GM21423 (cell line): ENCODE measurements at regions not wholly inside any gene's neighbourhood (a gene's known extent, or its start where the extent isn't known, plus 50 kb on each side); places are given as distances from the start of the nearest gene placed in this dataset.

Experiments
- ATAC-seq: cut with Tn5 transposase; IDR thresholded peaks from one replicate; pipeline ENCODE4 v1.9.1; 2021; ENCODE audit warnings: mild to moderate bottlenecking, moderate library complexity; ENCODE audit not compliant: unreplicated experiment

DNA sequence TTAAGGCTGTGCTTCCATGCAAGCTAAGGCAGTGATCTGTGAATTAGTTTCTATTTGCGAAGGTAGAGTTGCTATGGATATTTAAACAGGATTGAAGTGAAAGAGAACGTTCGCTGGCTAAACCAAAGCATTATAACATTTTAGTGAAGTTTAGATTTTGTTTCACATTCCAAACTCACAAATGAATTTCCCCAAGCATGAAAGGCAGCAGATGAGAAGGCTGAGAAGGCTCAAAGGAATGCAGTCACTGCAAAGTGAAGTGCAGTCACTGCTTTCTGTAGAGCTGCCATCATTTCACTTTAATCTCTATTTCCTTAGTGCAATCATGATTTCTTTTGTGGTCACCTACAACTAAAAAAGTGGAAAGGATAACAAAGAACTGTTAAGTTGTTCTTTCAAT is 334.7 kb upstream of the NR3C2 start:
- no peak for ATAC-seq

DNA sequence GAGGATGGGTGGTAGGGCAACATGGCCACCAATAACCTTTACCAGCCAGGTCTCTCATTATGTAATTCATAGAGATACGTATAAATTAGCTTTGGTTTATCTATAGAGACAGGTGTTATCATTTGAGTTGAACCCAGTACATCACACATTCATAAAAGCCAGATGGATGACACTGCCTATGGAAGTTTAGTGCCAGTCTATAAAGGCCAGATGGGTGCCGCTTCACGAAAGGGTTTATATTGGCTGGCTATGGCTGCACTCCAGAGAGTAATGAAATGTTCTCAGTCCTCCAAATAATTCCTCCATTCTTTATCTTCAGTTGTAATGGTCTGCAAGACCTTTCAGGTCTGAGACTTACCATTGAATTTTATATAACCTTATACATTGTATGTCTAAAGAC is 331.9 kb upstream of the NR3C2 start:
- ATAC-seq: no peak

- ATAC-seq: no peak
Measured at GRCh38 chr4:148773313-148773712, 331.1 kb upstream of the NR3C2 start.

DNA sequence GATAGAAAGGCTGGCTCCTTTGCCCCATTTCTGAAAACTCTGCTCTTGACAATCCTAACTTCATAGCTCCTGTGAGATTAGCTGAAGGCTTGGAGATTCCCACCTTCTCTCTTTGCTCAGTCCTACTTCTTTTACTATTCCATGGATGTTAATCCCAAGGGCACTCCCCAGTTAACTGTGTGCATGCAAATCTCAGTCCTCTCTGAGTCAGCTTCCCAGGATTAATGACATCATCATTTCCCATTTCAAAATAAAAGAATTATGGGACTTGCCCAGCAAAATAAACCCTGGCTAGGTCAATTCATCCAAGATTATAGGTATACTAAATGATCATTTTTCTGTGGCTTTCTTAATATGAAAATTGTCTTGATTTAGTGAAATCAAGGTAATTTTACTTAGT is 328.6 kb upstream of the NR3C2 start:
- ATAC-seq: no peak

DNA sequence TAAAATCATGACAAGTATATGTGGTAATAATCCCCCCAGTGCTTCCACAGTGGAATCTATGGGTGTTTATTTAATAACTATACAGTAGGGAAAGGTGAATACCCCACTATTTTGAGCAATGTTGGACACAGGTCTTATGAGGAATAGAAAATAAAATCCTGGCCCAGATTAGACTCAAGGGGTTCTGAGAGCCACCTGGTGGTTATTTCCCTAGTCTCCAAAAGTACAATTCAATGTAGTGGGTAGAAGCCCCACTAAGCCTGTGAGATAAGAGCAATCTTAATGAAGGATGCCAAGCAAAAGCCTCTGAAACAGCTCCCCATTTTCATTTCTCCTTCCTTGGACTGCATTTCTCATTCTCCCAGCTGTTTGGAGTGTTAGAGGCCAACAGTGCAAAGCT is 328.2 kb upstream of the NR3C2 start:
- ATAC-seq: no peak

DNA sequence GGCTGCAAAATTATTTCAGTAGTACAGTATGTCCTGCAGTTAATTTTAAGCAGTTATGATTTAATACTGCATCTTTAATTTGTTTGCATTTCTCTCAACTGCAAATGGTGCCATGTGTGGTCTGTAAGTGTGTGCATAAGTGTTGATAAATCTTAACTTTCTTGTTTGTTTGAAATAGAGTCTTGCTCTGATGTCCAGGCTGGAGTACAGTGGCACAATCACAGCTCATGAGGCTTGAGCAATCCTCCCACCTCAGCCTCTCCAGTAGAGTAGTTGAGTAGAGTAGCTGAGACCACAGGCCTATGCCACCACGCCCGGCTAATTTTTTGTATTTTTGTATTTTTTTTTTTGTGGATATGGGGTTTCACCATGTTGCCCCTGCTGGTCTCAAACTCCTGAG is 322.5 kb upstream of the NR3C2 start:
- no peak for ATAC-seq

- no peak for ATAC-seq
Measured at GRCh38 chr4:148757171-148757570, 315.0 kb upstream of the NR3C2 start.

- no peak for ATAC-seq
Measured at GRCh38 chr4:148749403-148749802, 307.2 kb upstream of the NR3C2 start.

GRCh38 chr4:148747721-148748268 is 305.6 kb upstream of the NR3C2 start:
- no peak for ATAC-seq

GRCh38 chr4:148740701-148741100 is 298.5 kb upstream of the NR3C2 start:
- ATAC-seq: no peak

- no peak for ATAC-seq
Measured at GRCh38 chr4:148737061-148737770, 295.0 kb upstream of the NR3C2 start.

GRCh38 chr4:148735432-148736155 is 293.4 kb upstream of the NR3C2 start:
- peak; percentile 86 for ATAC-seq

DNA sequence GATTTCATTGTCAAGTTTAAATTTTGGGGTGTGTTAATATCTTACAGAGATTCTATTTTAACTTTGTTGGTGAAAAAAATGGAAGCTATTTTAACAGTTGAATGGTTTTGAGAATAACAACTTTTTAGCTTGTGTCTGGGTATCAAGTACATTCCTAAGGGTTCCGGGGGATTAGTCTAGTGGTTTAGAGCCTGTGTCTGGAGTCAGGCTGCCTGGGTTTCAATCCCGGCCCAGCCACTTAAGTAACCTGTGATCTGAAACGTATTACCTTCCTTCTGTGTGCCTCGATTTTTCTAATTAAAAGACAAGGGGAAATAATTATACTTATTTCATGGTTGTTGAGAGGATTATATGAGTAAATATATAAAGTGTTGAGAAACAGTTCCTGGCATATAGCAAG is 288.6 kb upstream of the NR3C2 start:
- no peak for ATAC-seq

DNA sequence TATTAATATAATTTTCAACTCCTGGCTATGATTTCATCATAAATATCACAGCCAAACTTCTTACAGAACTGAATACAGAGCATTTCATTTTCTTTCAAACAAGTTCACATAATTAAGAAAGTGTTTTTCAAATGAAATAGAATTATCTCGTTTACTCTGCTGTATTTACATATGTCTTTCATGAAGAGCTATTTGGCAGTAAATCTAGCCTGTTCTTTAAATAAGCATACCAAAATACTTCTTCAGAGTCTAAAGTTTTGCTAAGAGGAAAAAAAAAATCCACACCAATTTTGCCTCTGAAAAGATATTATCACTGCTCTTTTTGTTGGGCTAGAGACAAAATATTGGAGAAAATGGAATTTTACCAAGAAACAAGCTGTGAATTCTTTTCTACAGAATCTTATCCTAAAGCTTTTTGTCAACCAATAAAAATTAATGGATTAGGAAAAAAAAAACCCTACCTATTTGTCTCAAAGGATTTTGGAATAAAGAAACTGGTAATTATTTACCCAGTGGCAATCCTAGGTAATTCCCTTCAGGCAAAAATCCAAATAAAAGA is 287.9 kb upstream of the NR3C2 start:
- no peak for ATAC-seq

DNA sequence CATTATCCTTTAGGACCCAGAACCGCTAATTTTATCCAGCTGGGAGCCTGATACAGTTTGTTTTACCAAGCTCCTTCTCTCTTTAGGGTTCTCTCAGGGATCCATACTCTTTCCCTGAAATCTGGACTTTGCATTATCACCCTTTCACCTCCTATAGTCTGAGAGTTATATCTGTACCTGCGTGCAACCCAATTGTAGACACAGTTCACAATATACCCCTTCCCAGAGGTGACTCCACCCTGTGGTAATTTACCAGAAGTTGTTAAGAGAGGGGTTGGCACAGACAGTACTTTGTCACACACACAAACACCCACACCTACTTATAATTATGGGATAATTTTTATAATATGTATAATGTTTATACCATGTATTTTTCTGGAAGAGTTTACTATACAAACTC is 275.8 kb upstream of the NR3C2 start:
- ATAC-seq: no peak

DNA sequence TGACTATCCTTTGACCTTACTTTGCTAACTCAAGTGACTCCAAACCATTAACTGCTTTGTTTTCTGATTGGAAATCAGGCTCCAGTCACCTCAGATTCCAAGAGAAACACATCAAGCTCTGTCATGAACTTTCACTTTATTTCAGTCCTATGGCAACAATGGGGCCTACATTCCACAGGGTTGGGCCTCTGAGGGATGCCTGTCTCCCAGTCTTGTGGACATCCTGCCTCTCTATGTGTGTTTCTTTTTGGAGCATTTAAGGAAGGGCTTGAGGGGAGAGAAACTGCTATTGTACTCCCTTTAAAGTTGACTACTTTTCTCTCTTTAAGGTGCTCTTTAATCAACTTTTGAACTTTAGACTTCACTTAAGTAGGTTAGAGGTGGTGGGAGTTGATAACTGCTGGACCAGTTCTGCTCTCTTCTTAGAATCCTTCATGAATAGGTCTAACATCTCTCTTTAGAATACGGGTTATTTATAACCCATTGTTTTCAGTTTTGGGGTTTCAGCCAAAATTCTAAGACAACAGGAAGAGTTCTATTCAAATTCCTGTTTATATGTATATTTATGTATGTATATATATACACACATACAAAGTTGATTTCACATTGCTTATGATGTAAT is 274.3 kb upstream of the NR3C2 start:
- ATAC-seq: no peak

DNA sequence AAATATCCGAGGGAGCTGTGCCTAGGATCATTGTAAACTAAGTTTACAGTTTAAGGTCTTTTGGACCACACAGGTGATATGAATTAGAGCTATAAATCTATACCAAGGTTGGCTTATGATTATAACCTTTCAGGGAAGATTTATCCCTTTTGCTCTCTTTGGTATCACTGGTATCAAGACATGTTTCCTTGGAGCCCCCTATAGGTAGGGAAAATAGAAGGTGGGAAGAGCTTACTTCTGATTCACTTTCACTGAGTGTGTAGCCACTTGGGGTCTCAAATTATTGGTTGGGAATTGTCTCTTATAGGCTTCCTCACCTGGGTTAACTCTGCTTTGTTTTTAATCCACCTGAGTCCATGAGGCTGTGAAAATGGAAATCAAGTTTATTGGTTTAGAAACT is 262.1 kb upstream of the NR3C2 start:
- ATAC-seq: no peak

DNA sequence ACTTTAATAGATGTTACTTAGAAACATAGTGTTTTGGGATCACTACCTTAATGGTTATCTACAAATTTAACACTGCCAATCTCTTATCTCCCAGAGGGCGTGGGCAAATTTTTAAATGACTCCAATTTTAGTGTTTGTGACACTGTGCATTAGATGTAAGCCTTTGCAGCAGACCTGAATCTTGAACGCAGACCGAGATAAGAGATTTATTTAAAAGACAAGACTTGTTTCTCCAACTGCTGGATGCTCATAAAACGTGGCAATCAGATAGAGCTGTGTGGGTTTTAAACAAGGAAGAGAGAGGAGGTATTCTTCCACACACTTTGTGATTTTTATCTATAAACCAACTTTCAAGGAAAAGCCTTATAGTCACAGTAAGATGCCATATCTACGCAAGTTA is 252.5 kb upstream of the NR3C2 start:
- ATAC-seq: no peak

GRCh38 chr4:148693913-148694649 is 251.9 kb upstream of the NR3C2 start:
- ATAC-seq: no peak

DNA sequence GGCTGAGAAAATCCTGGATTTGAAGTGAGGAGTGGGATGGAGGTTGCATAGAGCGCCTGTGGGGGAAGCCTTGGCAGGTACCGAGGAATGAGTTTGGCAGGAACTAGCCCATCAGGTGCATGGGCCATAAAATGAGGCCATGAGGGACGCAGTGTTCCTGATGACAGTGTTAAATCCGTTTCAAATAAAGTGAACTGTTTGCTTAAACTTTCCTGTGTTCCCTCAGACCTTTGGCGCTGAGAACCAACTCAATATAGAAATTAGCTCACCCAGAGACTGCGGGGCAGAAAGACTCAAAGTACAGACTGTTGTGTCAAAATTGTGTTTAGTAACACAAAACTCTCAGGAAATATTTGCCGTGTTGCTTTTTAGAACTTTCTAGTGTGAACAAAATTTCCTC is 250.0 kb upstream of the NR3C2 start:
- ATAC-seq: no peak

DNA sequence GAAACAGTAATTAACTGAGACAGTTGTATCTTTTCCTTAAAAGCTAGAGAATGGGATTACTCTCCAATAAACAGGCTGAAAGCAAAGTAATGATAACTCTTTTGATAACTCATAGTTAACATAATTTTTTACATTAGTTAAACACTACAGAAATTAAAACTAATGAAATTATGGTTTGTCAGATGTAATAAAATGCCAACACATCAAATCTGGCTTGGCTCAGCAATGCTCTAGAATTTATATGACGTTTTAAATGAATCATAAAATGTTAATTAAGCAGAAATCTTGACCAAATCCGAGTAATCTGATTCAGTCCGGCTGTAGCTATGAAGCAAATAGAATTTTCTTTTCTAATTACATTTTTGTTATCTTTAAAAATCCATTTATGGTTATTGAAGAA is 244.2 kb upstream of the NR3C2 start:
- no peak for ATAC-seq
